Neural progenitor cell (in vitro differentiated cells): ENCODE measurements at regions not wholly inside any gene's neighbourhood (a gene's known extent, or its start where the extent isn't known, plus 50 kb on each side); places are given as distances from the start of the nearest gene placed in this dataset.

Experiments
- CTCF ChIP-seq: fragments of 200-600 bp; sonication (generic); IDR thresholded peaks from 2 replicates; pipeline ENCODE4 v1.5.1; 2017; ENCODE audit warnings: antibody characterized with exemption, mild to moderate bottlenecking
- EZH2 ChIP-seq: fragments of 200-600 bp; sonication (generic); IDR thresholded peaks from 2 replicates; pipeline ENCODE4 v1.6.1; 2017; ENCODE audit warnings: antibody characterized with exemption, mild to moderate bottlenecking, moderate library complexity
- EZH2phosphoT487 ChIP-seq: fragments of 200-600 bp; sonication (generic); IDR thresholded peaks from 2 replicates; pipeline ENCODE4 v1.6.1; 2017; ENCODE audit warnings: antibody characterized with exemption

- TF ChIP-seq EZH2, result no peak
- TF ChIP-seq CTCF, result no peak
- TF ChIP-seq EZH2phosphoT487, result no peak
Observed at GRCh38 chr13:57784633-57785032, 153.1 kb downstream of the PCDH17 start.
